Activated T-helper 1 cell treated with anti-CD3 and anti-CD28 coated beads, Interleukin-12 subunit alpha, Interleukin-12 subunit beta, Interleukin-2, Interleukin-4 antibody, amounts not matched to agents 30 ng/mL and 10 ng/mL and 1 ng/mL, durations not matched to agents 14 hours and 24 hours and 36 hours (primary cell): ENCODE measurements at regions not wholly inside any gene's neighbourhood (a gene's known extent, or its start where the extent isn't known, plus 50 kb on each side); places are given as distances from the start of the nearest gene placed in this dataset.

Experiments
- DNase-seq: peaks from one replicate; pipeline ENCODE4 v3.0.0; 2021; ENCODE audit warnings: low spot score
- H3K27ac Mint-ChIP-seq: one replicate; pipeline ENCODE4 v1.8.0; 2021; ENCODE audit warnings: mild to moderate bottlenecking, mixed read lengths
- H3K27me3 Mint-ChIP-seq: one replicate; pipeline ENCODE4 v1.8.0; 2022; ENCODE audit warnings: mild to moderate bottlenecking, moderate library complexity, mixed read lengths; ENCODE audit not compliant: insufficient read depth
- H3K36me3 Mint-ChIP-seq: one replicate; pipeline ENCODE4 v1.8.0; 2021; ENCODE audit warnings: low read depth, mixed read lengths
- H3K4me1 Mint-ChIP-seq: one replicate; pipeline ENCODE4 v1.8.0; 2021; ENCODE audit warnings: low read depth, mixed read lengths
- H3K4me3 Mint-ChIP-seq: one replicate; pipeline ENCODE4 v1.8.0; 2021; ENCODE audit warnings: mild to moderate bottlenecking, moderate library complexity, mixed read lengths
- H3K9me3 Mint-ChIP-seq: one replicate; pipeline ENCODE4 v1.8.0; 2021; ENCODE audit warnings: mixed read lengths
- intact Hi-C: fragments of 100-400 bp; cut with micrococcal nuclease; formaldehyde crosslinking; loops from one replicate; pipeline ENCODE4 v1.15.1; 2024

GRCh38 chr15:70503073-70503745 is 260.1 kb downstream of the UACA start:
- intact Hi-C loops = no loop called here
- H3K9me3 Mint-ChIP-seq = no peaks in the 10 kb centered on the region
- peak overlapping the region; percentile 42 for H3K4me3 Mint-ChIP-seq
- no peak for DNase-seq
- H3K27ac Mint-ChIP-seq = peak overlapping the region; percentile 2
- H3K4me1 Mint-ChIP-seq = peaks cover 67% of the 10 kb centered on the region
- H3K27me3 Mint-ChIP-seq = peaks cover 14% of the 10 kb centered on the region
- no peaks in the 10 kb centered on the region for H3K36me3 Mint-ChIP-seq

DNA sequence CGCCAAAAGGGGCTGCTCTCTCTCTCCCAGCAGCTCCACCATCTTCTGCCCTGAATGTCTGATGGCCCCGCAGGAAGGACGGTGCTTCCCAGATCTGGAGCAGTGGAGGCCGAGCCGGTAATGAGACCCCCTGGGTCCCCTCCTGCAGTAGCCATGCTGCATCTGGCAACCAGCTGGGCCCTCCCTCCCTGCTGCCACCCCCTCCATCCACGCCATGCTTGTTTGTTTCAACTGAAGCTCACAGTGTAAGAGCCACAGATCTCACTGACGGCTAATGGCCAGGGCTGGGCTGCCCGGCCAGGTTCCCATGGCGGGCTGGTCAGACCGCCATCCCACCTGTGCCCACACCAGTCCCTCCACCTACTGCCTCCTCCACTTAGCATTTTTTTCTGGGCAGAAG is 260.8 kb downstream of the UACA start:
- DNase-seq = no peak
- no peaks in the 10 kb centered on the region for H3K9me3 Mint-ChIP-seq
- peaks cover 65% of the 10 kb centered on the region for H3K4me1 Mint-ChIP-seq
- intact Hi-C loops = no loop called here
- no peak overlapping the region for H3K27ac Mint-ChIP-seq
- H3K4me3 Mint-ChIP-seq = peak overlapping the region; percentile 12
- no peaks in the 10 kb centered on the region for H3K36me3 Mint-ChIP-seq
- H3K27me3 Mint-ChIP-seq = peaks cover 16% of the 10 kb centered on the region

GRCh38 chr15:70501849-70502248 is 261.5 kb downstream of the UACA start:
- Mint-ChIP-seq H3K27me3 (peaks cover 16% of the 10 kb centered on the region), H3K4me3 (no peak overlapping the region), H3K27ac (no peak overlapping the region), H3K36me3 (no peaks in the 10 kb centered on the region), H3K9me3 (no peaks in the 10 kb centered on the region), H3K4me1 (peaks cover 65% of the 10 kb centered on the region)
- intact Hi-C loops = no loop called here
- DNase-seq = no peak

DNA sequence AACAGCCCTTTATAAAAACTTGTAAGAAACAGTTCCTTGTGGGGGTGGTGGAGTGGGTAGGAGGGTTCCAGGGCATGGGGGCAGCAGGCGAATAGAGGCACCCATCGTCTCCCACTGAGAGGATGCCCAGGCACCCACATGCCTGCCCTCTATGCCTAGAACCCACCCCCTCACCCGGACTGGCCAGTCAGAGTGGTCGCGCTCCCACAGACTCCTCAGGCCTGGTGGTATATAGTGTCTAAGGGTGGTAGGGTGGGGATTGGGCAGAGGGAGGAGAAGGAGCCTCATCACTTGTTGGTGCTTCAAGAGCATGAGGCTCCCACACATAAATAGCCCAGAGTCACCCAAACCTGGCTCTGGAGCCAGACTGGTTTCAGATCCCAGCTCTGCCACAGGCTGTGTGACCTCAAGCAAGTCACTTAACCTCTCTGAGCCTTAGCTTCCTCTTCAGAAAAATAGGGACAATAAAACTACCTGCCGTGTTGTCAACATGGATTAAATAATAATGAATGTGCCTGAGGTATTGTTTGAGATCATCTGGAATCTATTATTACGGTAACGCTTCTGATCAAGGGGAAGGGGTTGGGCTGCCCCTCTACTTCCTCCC is 262.1 kb downstream of the UACA start:
- Mint-ChIP-seq H3K4me3 (no peak overlapping the region), H3K27ac (no peak overlapping the region), H3K9me3 (no peaks in the 10 kb centered on the region), H3K27me3 (peaks cover 18% of the 10 kb centered on the region), H3K4me1 (peaks cover 65% of the 10 kb centered on the region), H3K36me3 (no peaks in the 10 kb centered on the region)
- intact Hi-C loops = no loop called here
- DNase-seq = no peak

GRCh38 chr15:70499791-70500190 is 263.6 kb downstream of the UACA start:
- no peaks in the 10 kb centered on the region for H3K9me3 Mint-ChIP-seq
- peaks cover 65% of the 10 kb centered on the region for H3K4me1 Mint-ChIP-seq
- peaks cover 2% of the 10 kb centered on the region for H3K36me3 Mint-ChIP-seq
- H3K27ac Mint-ChIP-seq = no peak overlapping the region
- intact Hi-C loops = no loop called here
- DNase-seq = no peak
- no peak overlapping the region for H3K4me3 Mint-ChIP-seq
- peaks cover 25% of the 10 kb centered on the region for H3K27me3 Mint-ChIP-seq

DNA sequence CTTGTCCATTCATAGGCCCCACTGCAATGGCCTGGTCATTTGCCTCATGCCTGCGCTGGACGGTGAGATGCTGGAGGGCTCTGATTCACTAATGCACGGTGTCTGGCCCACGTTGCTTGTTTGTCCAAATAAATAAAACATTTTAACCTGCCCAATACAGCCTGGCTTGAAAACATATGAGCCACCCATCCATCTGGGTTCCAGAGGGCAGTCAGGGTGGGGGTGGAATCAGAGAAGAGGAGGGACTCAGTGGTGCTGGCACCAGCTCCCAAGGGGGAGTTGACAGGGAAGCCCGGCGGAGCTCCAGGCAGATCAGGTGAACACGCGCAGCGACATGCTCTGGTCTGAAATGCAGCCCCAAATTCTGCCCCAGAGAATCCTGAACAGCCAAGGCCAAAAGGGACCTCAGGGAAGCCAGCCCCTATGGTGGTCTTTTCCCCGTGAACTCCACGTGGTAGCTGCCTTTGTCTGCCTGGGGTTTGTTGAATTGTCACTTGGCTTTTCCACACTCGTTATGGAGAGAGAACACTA is 265.2 kb downstream of the UACA start:
- Mint-ChIP-seq H3K4me1 (peaks cover 65% of the 10 kb centered on the region), H3K9me3 (no peaks in the 10 kb centered on the region), H3K27ac (no peak overlapping the region), H3K27me3 (peaks cover 23% of the 10 kb centered on the region), H3K36me3 (peaks cover 2% of the 10 kb centered on the region), H3K4me3 (no peak overlapping the region)
- intact Hi-C loops = no loop called here
- no peak for DNase-seq

DNA sequence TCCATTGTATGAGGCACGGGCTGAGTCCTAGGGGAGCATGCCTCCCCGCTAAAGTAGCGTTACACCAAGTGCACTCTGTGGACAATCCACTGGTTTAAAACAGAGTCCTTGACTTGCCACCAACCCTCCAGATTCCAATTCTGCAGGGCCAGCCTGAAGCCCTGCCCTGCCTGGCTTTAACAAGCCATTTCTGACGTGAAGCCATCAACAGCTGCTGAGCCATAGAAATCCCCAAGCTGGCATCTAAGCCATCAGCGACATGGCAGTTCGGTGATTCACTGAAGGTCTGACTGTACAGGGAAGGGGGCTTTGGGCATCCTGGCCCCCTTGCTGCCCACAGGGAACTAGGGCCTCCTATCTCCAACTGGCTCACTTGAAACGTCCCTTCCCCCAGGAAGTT is 265.7 kb downstream of the UACA start:
- H3K9me3 Mint-ChIP-seq = no peaks in the 10 kb centered on the region
- no peak overlapping the region for H3K27ac Mint-ChIP-seq
- H3K4me3 Mint-ChIP-seq = no peak overlapping the region
- peaks cover 65% of the 10 kb centered on the region for H3K4me1 Mint-ChIP-seq
- DNase-seq = no peak
- intact Hi-C loops = no loop called here
- peaks cover 23% of the 10 kb centered on the region for H3K27me3 Mint-ChIP-seq
- H3K36me3 Mint-ChIP-seq = peaks cover 2% of the 10 kb centered on the region

GRCh38 chr15:70495991-70496599 is 267.3 kb downstream of the UACA start:
- H3K4me1 Mint-ChIP-seq = peaks cover 69% of the 10 kb centered on the region
- no peaks in the 10 kb centered on the region for H3K9me3 Mint-ChIP-seq
- H3K4me3 Mint-ChIP-seq = no peak overlapping the region
- no peak for DNase-seq
- no peak overlapping the region for H3K27ac Mint-ChIP-seq
- intact Hi-C loops = no loop called here
- peaks cover 2% of the 10 kb centered on the region for H3K36me3 Mint-ChIP-seq
- peaks cover 23% of the 10 kb centered on the region for H3K27me3 Mint-ChIP-seq

DNA sequence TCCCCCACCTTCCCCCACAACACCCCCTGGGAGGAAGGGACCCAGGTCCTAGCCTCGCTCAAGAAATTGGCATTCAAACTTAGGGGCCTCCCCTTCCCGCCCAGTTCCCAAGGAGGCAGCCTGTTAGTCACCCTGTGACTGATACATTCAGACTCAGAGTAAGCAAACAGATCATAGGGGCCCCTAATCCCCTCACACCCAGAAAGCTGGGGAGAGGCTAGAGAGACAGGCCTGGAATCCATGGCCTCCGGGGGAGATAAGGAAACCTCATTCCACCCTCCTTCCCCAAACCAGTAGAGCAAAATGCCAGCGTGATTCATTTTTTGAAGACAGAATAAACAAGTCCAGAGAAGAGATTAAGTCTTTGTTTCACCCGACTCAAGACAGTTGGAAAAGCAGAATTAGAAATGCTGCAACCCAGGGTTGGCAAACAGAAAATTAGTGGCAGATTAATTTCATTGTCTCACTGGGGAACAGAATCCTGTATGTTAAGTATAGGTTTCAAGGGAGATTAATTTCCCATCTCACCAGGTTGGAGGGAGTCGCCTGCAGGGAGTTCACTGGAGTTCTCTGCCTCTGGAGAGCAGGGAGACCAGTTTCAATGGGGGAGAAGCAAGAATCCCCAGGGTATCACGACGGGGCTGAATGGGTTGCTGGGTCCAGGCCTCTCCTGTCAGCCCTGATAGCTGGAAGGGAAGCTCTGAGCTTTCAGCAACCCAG is 268.3 kb downstream of the UACA start:
- no peak overlapping the region for H3K4me3 Mint-ChIP-seq
- intact Hi-C loops = loop anchor here (1.0 to 5.0 kb wide), 3 partner anchors 9 to 177 kb away; no protein-coding TSS in a partner anchor
- no peak for DNase-seq
- H3K36me3 Mint-ChIP-seq = peaks cover 2% of the 10 kb centered on the region
- no peaks in the 10 kb centered on the region for H3K9me3 Mint-ChIP-seq
- H3K4me1 Mint-ChIP-seq = peaks cover 80% of the 10 kb centered on the region
- peak overlapping the region; percentile 15 for H3K27ac Mint-ChIP-seq
- H3K27me3 Mint-ChIP-seq = peaks cover 24% of the 10 kb centered on the region

DNA sequence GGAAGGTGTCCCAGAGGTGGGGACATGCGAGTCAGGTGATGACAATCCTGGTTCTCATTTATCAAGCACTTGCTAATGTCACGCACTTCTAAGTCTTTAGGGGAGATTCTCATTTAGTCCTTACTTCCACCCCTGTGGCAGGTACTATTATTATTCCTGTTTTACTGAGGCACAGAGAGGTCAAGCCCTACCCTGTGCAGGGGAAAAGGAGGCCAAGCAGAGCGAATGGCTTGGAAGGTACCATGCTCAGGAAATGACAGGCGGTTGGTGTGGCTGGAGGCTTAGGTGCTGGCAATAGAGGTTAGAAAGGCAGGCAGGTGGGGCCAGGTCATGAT is 268.9 kb downstream of the UACA start:
- no peak overlapping the region for H3K4me3 Mint-ChIP-seq
- peaks cover 24% of the 10 kb centered on the region for H3K27me3 Mint-ChIP-seq
- peaks cover 2% of the 10 kb centered on the region for H3K36me3 Mint-ChIP-seq
- H3K4me1 Mint-ChIP-seq = peaks cover 85% of the 10 kb centered on the region
- no peaks in the 10 kb centered on the region for H3K9me3 Mint-ChIP-seq
- intact Hi-C loops = loop anchor here (1.0 to 5.0 kb wide), 3 partner anchors 8 to 178 kb away; no protein-coding TSS in a partner anchor
- DNase-seq = no peak
- H3K27ac Mint-ChIP-seq = peak overlapping the region; percentile 41

DNA sequence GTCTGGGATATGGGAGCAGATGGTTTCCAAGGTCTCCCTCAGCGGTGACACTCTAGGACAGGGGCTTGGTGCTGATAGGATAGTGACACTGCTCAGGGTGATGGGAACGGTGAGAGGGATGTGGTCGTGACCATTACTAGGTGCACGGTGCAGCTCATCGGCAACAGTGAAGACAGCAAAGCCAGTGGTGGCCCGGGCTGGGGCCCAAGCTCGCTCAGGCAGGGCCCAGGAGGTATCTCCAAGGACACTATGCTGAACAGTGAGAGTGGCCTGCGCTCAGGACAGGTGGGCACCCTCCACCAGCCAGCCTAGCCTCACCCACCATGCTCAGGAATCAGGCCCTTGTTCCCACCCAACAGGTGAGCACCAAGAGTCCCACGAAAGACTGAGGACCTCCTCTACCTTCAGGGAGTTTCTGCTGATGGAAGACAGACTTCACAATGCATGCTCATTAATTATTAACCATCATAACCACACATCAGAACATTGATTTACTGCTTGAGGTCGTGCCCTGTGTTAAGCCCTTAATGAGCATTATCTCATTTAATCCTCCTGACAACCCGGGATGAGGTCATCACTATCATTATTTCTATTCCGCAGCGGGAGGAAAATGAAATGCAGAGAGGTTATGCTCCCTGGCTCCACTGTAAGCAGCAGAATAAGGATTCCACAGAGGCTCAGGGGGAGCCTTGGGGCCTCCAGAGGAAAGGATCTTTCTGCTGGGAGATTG is 269.4 kb downstream of the UACA start:
- Mint-ChIP-seq H3K4me3 (peak overlapping the region; percentile 25), H3K4me1 (peaks cover 90% of the 10 kb centered on the region), H3K27ac (peak overlapping the region; percentile 92), H3K9me3 (no peaks in the 10 kb centered on the region), H3K27me3 (peaks cover 22% of the 10 kb centered on the region), H3K36me3 (peaks cover 2% of the 10 kb centered on the region)
- DNase-seq = no peak
- intact Hi-C loops = loop anchor here (1.0 to 5.0 kb wide), 3 partner anchors 8 to 178 kb away; no protein-coding TSS in a partner anchor

DNA sequence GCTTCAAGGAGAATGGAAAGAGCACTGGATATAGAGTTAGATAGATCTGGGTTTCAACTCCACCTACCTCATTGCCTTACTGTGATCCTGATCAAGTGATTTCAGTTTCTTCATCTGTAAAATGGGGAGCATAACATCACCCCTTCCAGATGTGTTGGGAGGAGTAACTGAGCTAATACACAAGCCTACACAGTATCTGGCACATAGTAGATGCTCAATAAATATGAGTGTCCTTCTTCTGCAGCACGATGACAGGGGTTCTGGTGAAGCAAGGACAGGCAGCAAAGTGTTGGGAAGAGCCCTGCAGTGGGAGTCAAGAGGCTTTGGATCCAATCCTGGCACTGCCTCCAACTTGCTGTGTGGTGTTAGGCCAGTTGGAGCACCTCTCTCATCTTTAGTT is 270.0 kb downstream of the UACA start:
- Mint-ChIP-seq H3K27me3 (peaks cover 26% of the 10 kb centered on the region), H3K4me3 (peak overlapping the region; percentile 25), H3K9me3 (no peaks in the 10 kb centered on the region), H3K4me1 (peaks cover 96% of the 10 kb centered on the region), H3K36me3 (peaks cover 2% of the 10 kb centered on the region), H3K27ac (peak overlapping the region; percentile 92)
- intact Hi-C loops = loop anchor here (5.0 kb wide), 2 partner anchors 54 to 179 kb away; no protein-coding TSS in a partner anchor
- DNase-seq = no peak
